ENCODE measurements at regions not wholly inside any gene's neighbourhood (a gene's known extent, or its start where the extent isn't known, plus 50 kb on each side); places are given as distances from the start of the nearest gene placed in this dataset.

- Mint-ChIP-seq H3K4me1 (no peaks in the 10 kb centered on the region), H3K4me3 (no peak overlapping the region), H3K27me3 (ENCODE audit: low read depth) (peaks cover 47% of the 10 kb centered on the region), H3K36me3 (ENCODE audit: low read depth) (no peaks in the 10 kb centered on the region), H3K27ac (no peak overlapping the region), H3K9me3 (no peaks in the 10 kb centered on the region)
- no peak for TF ChIP-seq CTCF (IDR thresholded peaks at IDR 0.05; ENCODE audit: unreplicated experiment in 3 of 3)
Measured at GRCh38 chr11:70651031-70651430, 252.7 kb downstream of the CTTN start.

- no peak overlapping the region for H3K27ac Mint-ChIP-seq
- no peaks in the 10 kb centered on the region for H3K9me3 Mint-ChIP-seq
- no peaks in the 10 kb centered on the region for H3K36me3 Mint-ChIP-seq (ENCODE audit: low read depth)
- H3K4me3 Mint-ChIP-seq, result no peak overlapping the region
- peaks cover 47% of the 10 kb centered on the region for H3K27me3 Mint-ChIP-seq (ENCODE audit: low read depth)
- TF ChIP-seq CTCF (IDR thresholded peaks at IDR 0.05; ENCODE audit: unreplicated experiment in 3 of 3), result no peak
- no peaks in the 10 kb centered on the region for H3K4me1 Mint-ChIP-seq
Measured at GRCh38 chr11:70654016-70654415, 255.7 kb downstream of the CTTN start.

GRCh38 chr11:70655816-70656215 lies 257.5 kb downstream of the CTTN start:
- Mint-ChIP-seq H3K36me3 (ENCODE audit: low read depth) (no peaks in the 10 kb centered on the region), H3K27me3 (ENCODE audit: low read depth) (peaks cover 54% of the 10 kb centered on the region)

GRCh38 chr11:70656252-70656651 lies 257.9 kb downstream of the CTTN start:
- TF ChIP-seq CTCF (IDR thresholded peaks at IDR 0.05; ENCODE audit: unreplicated experiment in 3 of 3), result no peak
- no peak overlapping the region for H3K4me3 Mint-ChIP-seq
- peaks cover 58% of the 10 kb centered on the region for H3K27me3 Mint-ChIP-seq (ENCODE audit: low read depth)
- no peaks in the 10 kb centered on the region for H3K9me3 Mint-ChIP-seq
- H3K36me3 Mint-ChIP-seq (ENCODE audit: low read depth), result no peaks in the 10 kb centered on the region
- H3K4me1 Mint-ChIP-seq, result peaks cover under 1% of the 10 kb centered on the region
- H3K27ac Mint-ChIP-seq, result no peak overlapping the region

More at GRCh38 chr11:70655816-70656215, 257.5 kb downstream of the CTTN start:
- no peaks in the 10 kb centered on the region for H3K4me1 Mint-ChIP-seq
- no peak for TF ChIP-seq CTCF (IDR thresholded peaks at IDR 0.05; ENCODE audit: unreplicated experiment in 3 of 3)
- no peaks in the 10 kb centered on the region for H3K9me3 Mint-ChIP-seq
- H3K27ac Mint-ChIP-seq, result no peak overlapping the region
- H3K4me3 Mint-ChIP-seq, result no peak overlapping the region

- TF ChIP-seq CTCF (IDR thresholded peaks at IDR 0.05; ENCODE audit: unreplicated experiment in 3 of 3), result no peak
- Mint-ChIP-seq H3K27me3 (ENCODE audit: low read depth) (peaks cover 82% of the 10 kb centered on the region), H3K4me3 (no peak overlapping the region), H3K9me3 (no peaks in the 10 kb centered on the region), H3K4me1 (peaks cover 6% of the 10 kb centered on the region), H3K36me3 (ENCODE audit: low read depth) (no peaks in the 10 kb centered on the region), H3K27ac (no peak overlapping the region)
Measured at GRCh38 chr11:70660059-70660888, 261.9 kb downstream of the CTTN start.

- Mint-ChIP-seq H3K27ac (no peak overlapping the region), H3K36me3 (ENCODE audit: low read depth) (no peaks in the 10 kb centered on the region), H3K4me3 (peak overlapping the region; percentile 69 to 75 (median 74)), H3K27me3 (ENCODE audit: low read depth) (peaks cover 80% of the 10 kb centered on the region), H3K4me1 (peaks cover 6% of the 10 kb centered on the region), H3K9me3 (no peaks in the 10 kb centered on the region)
- no peak for TF ChIP-seq CTCF (IDR thresholded peaks at IDR 0.05; ENCODE audit: unreplicated experiment in 3 of 3)
Measured at GRCh38 chr11:70660889-70661197, 262.5 kb downstream of the CTTN start.

Measured in nephron (organoid).